GM12874 (cell line): ENCODE measurements at regions not wholly inside any gene's neighbourhood (a gene's known extent, or its start where the extent isn't known, plus 50 kb on each side); places are given as distances from the start of the nearest gene placed in this dataset.

ENCODE experiments used
- CTCF ChIP-seq: IDR thresholded peaks from 2 replicates; pipeline ENCODE4 v1.5.1; 2011; ENCODE audit warnings: low read depth, mild to moderate bottlenecking, control low read depth, low read length, moderate library complexity; ENCODE audit not compliant: insufficient read depth

- no peak for TF ChIP-seq CTCF
These were observed 164.3 kb upstream of the LPP start for GRCh38 chr3:187989575-187990153.

GRCh38 chr3:187992609-187993008, 161.3 kb upstream of the LPP start:
- no peak for TF ChIP-seq CTCF

GRCh38 chr3:187994221-187995042, 159.5 kb upstream of the LPP start:
- TF ChIP-seq CTCF = no peak

GRCh38 chr3:187995043-187995400, 158.9 kb upstream of the LPP start:
- TF ChIP-seq CTCF = no peak

GRCh38 chr3:187995667-187996066, 158.3 kb upstream of the LPP start:
- no peak for TF ChIP-seq CTCF

GRCh38 chr3:187996609-187997008, 157.3 kb upstream of the LPP start:
- no peak for TF ChIP-seq CTCF

- no peak for TF ChIP-seq CTCF
These were observed 156.5 kb upstream of the LPP start for GRCh38 chr3:187997490-187997889.
